COR-L47 (cell line): ENCODE measurements at regions not wholly inside any gene's neighbourhood (a gene's known extent, or its start where the extent isn't known, plus 50 kb on each side); places are given as distances from the start of the nearest gene placed in this dataset.
"Not testable (repeated sequence)": the region's sequence is repeated elsewhere in the genome, so short reads cannot be mapped to it uniquely, and the experiment has no call there.

Source experiments
- DNase-seq: peaks from one replicate; lab custom pipeline; 2025; lab: John Stamatoyannopoulos, UW

GRCh38 chr6:26175033-26175427 lies 87.8 kb downstream of the HFE start:
- DNase-seq: no peak

GRCh38 chr6:26175428-26176181 lies 88.4 kb downstream of the HFE start:
- DNase-seq: no peak

GRCh38 chr6:26179675-26180074 lies 92.4 kb downstream of the HFE start:
- no peak for DNase-seq

GRCh38 chr6:26180346-26180745 lies 93.1 kb downstream of the HFE start:
- DNase-seq: no peak

- DNase-seq: no peak
Measured at GRCh38 chr6:26183237-26183580, 96.0 kb downstream of the HFE start.

GRCh38 chr6:26183581-26184366 lies 96.5 kb downstream of the HFE start:
- no peak for DNase-seq

- no peak for DNase-seq
Measured at GRCh38 chr6:26184367-26184891, 97.2 kb downstream of the HFE start.

GRCh38 chr6:26185004-26185403 lies 97.8 kb downstream of the HFE start:
- no peak for DNase-seq

GRCh38 chr6:26185802-26186201 lies 98.6 kb downstream of the HFE start:
- no peak for DNase-seq

GRCh38 chr6:26186652-26187051 lies 99.4 kb downstream of the HFE start:
- DNase-seq: no peak

GRCh38 chr6:26187292-26187691 lies 100.1 kb downstream of the HFE start:
- DNase-seq: no peak

- no peak for DNase-seq
Measured at GRCh38 chr6:26187981-26188635, 100.9 kb downstream of the HFE start.

- DNase-seq: not testable (repeated sequence)
Measured at GRCh38 chr6:26191512-26191911, 104.3 kb downstream of the HFE start.

- no peak for DNase-seq
Measured at GRCh38 chr6:26193467-26194328, 106.5 kb downstream of the HFE start.

- no peak for DNase-seq
Measured at GRCh38 chr6:26194329-26194701, 107.1 kb downstream of the HFE start.

- no peak for DNase-seq
Measured at GRCh38 chr6:26194816-26195375, 107.7 kb downstream of the HFE start.

- DNase-seq: peak; percentile 82
Measured at GRCh38 chr6:26195376-26195923, 108.2 kb downstream of the HFE start.

- no peak for DNase-seq
Measured at GRCh38 chr6:26195924-26196845, 109.0 kb downstream of the HFE start.

- peak; percentile 88 for DNase-seq
Measured at GRCh38 chr6:26196846-26197635, 109.8 kb downstream of the HFE start.

- DNase-seq: no peak
Measured at GRCh38 chr6:26197636-26197932, 110.4 kb downstream of the HFE start.
